BLaER1 treated with 17β-estradiol and CSF1 and Interleukin-3, amounts not matched to agents 10 nM and 100 nM (cell line): ENCODE measurements at regions not wholly inside any gene's neighbourhood (a gene's known extent, or its start where the extent isn't known, plus 50 kb on each side); places are given as distances from the start of the nearest gene placed in this dataset.

ENCODE experiments used
- H3K27ac ChIP-seq, 11 experiments: shearing (Covaris generic); formaldehyde crosslinking; 2 replicates each; pipeline ENCODE4 v1.8.1; 2022
- H3K27me3 ChIP-seq, 11 experiments: shearing (Covaris generic); formaldehyde crosslinking; 2 replicates each; pipeline ENCODE4 v1.8.1; 2022
- H3K36me3 ChIP-seq, 11 experiments: shearing (Covaris generic); formaldehyde crosslinking; 2 replicates each; pipeline ENCODE4 v1.8.1; 2022
- H3K4me1 ChIP-seq, 10 experiments: shearing (Covaris generic); formaldehyde crosslinking; 2 replicates each; pipeline ENCODE4 v1.8.1; 2022
- H3K4me2 ChIP-seq, 11 experiments: shearing (Covaris generic); formaldehyde crosslinking; 2 replicates each; pipeline ENCODE4 v1.8.1; 2022
- H3K4me3 ChIP-seq, 10 experiments: shearing (Covaris generic); formaldehyde crosslinking; 2 replicates each; pipeline ENCODE4 v1.8.1; 2022
- H3K9ac ChIP-seq, 11 experiments: shearing (Covaris generic); formaldehyde crosslinking; 2 replicates each; pipeline ENCODE4 v1.8.1; 2022
- H3K9me3 ChIP-seq, 11 experiments: shearing (Covaris generic); formaldehyde crosslinking; replicated peaks in 1 of 11; 2 replicates each; pipeline ENCODE4 v1.8.1; 2022
- H4K20me1 ChIP-seq, 11 experiments: shearing (Covaris generic); formaldehyde crosslinking; 2 replicates each; pipeline ENCODE4 v1.8.1; 2022
- Cebpa-rat ChIP-seq, 11 experiments: shearing (Covaris generic); IDR thresholded peaks; 2 replicates each; pipeline ENCODE4 v1.8.1; 2022

DNA sequence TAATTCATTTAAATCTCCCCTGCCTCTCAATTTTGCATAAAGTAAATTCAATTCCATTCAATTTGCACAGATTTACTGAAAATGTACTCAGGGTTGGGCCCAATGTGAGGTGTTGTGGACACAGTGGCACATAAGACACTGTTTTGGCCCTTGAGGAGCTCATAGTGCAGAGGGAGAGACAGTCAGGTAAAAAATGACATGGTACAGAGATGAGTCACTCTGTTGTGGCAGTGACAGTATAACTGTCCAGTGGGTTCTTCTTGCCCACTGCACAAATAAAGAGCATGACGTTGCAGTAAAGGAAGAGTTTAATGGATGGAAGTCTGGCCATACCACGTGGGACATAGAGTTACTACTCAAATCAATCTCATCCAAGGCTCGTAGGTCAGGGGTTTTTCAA is 400.3 kb upstream of the TRIB2 start:
- no peak for TF ChIP-seq Cebpa-rat (IDR thresholded peaks at IDR 0.05)
- Histone ChIP-seq H3K36me3 (no peaks in the 10 kb centered on the region), H3K9me3 (peaks cover 0 to 4% (median 0%) of the 10 kb centered on the region in 11 experiments; a peak in 1 of 22 replicates), H3K27ac (no peak overlapping the region), H3K27me3 (no peaks in the 10 kb centered on the region), H4K20me1 (no peaks in the 10 kb centered on the region), H3K4me1 (peaks cover 5 to 27% (median 19%) of the 10 kb centered on the region in 10 experiments; a peak in 18 of 20 replicates), H3K4me2 (no peak overlapping the region), H3K9ac (no peak overlapping the region), H3K4me3 (no peak overlapping the region)

DNA sequence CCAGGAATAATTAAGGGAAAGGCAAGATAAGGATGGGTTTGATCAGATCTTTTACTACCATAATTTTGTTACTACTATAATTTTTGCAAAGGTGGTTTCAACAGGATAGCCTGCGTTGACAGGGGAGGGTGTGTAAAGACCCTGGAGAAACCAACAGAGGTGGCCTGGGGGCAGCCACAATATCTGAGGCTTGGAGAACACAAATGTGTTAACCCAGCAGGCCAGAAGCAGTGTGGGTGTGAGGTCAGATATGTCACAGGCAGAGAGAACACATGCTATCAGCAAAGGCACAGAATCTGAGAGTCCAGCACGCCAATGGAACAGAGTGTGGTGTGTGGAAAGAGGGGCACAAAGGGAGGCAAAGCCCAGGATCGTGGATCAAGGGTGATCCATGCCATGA is 399.4 kb upstream of the TRIB2 start:
- TF ChIP-seq Cebpa-rat (IDR thresholded peaks at IDR 0.05): no peak
- Histone ChIP-seq H3K27ac (no peak overlapping the region), H3K27me3 (no peaks in the 10 kb centered on the region)

DNA sequence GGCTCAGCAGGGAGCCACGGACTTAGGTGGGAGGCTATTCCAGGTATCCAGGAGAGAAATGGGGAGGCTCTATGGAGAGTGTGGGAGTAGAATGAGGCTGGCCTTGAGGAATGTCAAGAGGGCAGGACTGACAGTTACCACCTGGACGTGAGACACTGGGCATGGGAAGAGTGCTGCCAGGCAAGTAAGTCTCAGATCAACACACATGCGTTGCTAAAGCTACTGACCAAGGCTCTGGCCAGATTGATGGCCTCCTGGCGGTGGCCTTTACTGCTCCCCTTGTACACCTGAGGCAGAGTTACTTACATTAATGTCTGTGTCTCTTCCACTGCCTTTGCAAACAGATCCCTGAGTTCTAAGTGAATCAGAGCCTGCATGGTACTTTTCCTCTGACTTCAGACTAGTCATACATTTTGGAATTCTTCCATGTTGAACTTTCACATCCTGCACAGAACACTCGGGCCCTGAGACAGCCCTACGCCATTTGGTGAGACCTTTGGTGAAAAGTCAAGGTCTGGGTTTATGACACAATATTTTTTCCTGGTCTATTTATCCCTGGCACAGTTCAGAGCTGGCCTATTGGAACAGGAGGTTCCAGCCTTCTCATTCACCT is 398.8 kb upstream of the TRIB2 start:
- H3K9ac ChIP-seq: no peak overlapping the region
- H4K20me1 ChIP-seq: no peaks in the 10 kb centered on the region
- H3K4me2 ChIP-seq: no peak overlapping the region
- no peaks in the 10 kb centered on the region for H3K36me3 ChIP-seq
- peaks cover 5 to 27% (median 19%) of the 10 kb centered on the region in 10 experiments; a peak in 18 of 20 replicates for H3K4me1 ChIP-seq
- H3K27ac ChIP-seq: no peak overlapping the region
- no peak overlapping the region for H3K4me3 ChIP-seq
- H3K9me3 ChIP-seq: peaks cover 0 to 8% (median 0%) of the 10 kb centered on the region in 11 experiments; a peak in 2 of 22 replicates
- no peaks in the 10 kb centered on the region for H3K27me3 ChIP-seq
- no peak for TF ChIP-seq Cebpa-rat (IDR thresholded peaks at IDR 0.05)

More for the DNA sequence above, 399.4 kb upstream of the TRIB2 start:
- Histone ChIP-seq H3K4me3 (no peak overlapping the region), H3K9ac (no peak overlapping the region), H3K4me2 (no peak overlapping the region), H3K4me1 (peaks cover 5 to 27% (median 19%) of the 10 kb centered on the region in 10 experiments; a peak in 18 of 20 replicates), H3K9me3 (peaks cover 0 to 4% (median 0%) of the 10 kb centered on the region in 11 experiments; a peak in 2 of 22 replicates), H3K36me3 (no peaks in the 10 kb centered on the region), H4K20me1 (no peaks in the 10 kb centered on the region)

DNA sequence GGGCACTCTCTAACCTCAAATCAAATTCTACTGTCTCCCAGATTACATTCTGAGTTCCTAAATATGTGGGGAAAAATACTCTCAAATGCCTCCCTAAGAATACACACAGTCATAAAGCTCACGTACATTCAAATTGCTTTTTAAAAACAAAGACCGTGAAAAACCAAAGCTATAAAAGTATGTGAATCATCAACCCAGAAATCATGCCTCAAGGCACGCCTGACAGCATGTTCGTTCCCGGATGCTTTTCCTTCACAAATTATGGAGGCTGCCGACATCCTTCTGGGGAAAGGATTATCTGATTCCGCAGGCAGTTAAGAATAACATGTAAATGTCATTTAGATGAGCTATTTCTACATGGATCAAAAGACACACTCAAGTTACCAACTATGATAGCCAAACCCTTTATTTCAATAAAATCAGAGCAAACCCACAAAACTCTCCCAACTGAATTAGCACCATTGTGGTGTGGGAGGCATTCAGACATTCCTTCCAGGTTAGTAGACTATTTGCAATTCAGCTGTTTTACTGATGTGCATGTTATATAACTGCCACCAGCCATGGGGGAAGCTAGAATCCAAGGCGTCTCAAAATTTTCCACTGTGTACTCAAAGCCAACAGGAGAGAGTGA is 398.2 kb upstream of the TRIB2 start:
- H3K27ac ChIP-seq: no peak overlapping the region
- H3K27me3 ChIP-seq: no peaks in the 10 kb centered on the region
- no peak overlapping the region for H3K4me2 ChIP-seq
- H3K9me3 ChIP-seq: peaks cover 0 to 8% (median 0%) of the 10 kb centered on the region in 11 experiments; a peak in 4 of 22 replicates
- no peaks in the 10 kb centered on the region for H3K36me3 ChIP-seq
- H3K9ac ChIP-seq: no peak overlapping the region
- peaks cover 5 to 22% (median 16%) of the 10 kb centered on the region in 10 experiments; a peak in 18 of 20 replicates for H3K4me1 ChIP-seq
- no peaks in the 10 kb centered on the region for H4K20me1 ChIP-seq
- TF ChIP-seq Cebpa-rat (IDR thresholded peaks at IDR 0.05): no peak
- no peak overlapping the region for H3K4me3 ChIP-seq

DNA sequence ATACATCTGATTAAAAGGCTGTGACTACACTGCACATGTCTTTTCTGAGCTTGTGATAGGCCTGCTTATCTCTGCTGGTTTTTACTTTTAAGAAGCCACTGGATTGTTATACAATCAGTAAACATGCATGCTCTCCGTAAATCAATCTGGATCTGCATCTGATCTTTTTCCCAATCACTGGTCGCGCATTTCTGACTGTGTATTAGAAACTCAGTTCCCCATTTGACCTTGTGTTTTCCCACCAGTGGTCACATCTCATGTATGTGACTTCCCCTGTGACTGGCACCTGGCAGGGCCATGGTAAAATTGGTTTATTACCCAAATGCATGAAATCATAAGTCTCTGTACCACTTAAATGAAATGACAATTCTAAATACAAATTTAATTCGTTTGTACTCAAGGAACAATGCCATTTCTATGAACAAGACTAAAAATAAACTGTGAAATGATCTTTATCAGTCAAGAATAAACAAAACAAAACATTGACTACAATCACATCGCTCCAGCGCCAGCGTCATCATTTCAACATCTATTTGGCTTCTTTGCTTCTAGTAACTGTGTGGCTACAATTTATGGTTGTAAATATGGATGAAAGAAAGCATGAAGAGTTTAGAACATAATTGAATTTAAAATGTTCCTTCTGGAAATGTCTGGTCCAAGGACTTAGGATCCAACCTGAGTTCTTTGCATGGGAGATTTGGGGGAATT is 396.6 kb upstream of the TRIB2 start:
- H3K9ac ChIP-seq: no peak overlapping the region
- no peaks in the 10 kb centered on the region for H3K27me3 ChIP-seq
- H3K27ac ChIP-seq: no peak overlapping the region
- peaks cover 0 to 8% (median 4%) of the 10 kb centered on the region in 10 experiments; a peak in 6 of 20 replicates for H3K4me1 ChIP-seq
- peaks cover 0 to 12% (median 4%) of the 10 kb centered on the region in 11 experiments; a peak in 8 of 22 replicates for H3K9me3 ChIP-seq
- no peak overlapping the region for H3K4me3 ChIP-seq
- H4K20me1 ChIP-seq: no peaks in the 10 kb centered on the region
- H3K36me3 ChIP-seq: no peaks in the 10 kb centered on the region
- no peak for TF ChIP-seq Cebpa-rat (IDR thresholded peaks at IDR 0.05)
- H3K4me2 ChIP-seq: peak overlapping the region in 3 of 11 experiments; percentile 14 to 27 (median 15); a peak in 2 of 22 replicates

DNA sequence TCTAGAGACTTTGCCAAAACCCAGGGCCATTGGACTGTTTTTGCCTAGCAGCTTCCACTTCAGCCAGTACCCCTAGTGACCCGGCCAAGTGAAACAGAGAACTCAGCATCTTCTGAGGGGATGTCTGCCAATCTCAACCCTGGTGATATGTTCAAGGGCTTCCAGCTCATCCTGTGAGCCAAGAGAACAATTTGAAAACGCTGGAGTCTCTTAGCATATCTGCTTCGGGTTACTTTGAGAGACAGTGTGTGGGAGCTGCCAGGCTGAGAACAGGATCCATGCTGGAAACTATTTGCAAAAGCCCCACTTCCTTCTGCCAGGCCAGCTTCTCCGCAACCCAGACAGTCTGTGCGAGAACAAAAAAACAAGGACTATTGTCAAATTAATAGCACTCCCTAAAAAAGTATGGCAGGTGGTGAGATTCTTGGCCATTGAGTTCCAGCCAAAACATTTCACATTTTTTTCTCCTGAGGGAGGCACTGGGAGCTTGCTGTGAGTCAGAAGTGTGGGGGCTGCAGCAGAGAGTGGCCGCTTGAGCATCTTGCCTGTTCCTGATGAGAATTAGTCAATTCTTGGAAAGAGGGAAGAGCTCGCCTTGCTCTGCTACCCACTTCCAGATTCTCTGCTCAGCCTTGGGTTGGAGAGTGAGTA is 395.6 kb upstream of the TRIB2 start:
- TF ChIP-seq Cebpa-rat (IDR thresholded peaks at IDR 0.05): no peak
- Histone ChIP-seq H3K9ac (no peak overlapping the region), H4K20me1 (no peaks in the 10 kb centered on the region), H3K27ac (no peak overlapping the region), H3K27me3 (no peaks in the 10 kb centered on the region), H3K9me3 (peaks cover 0 to 15% (median 4%) of the 10 kb centered on the region in 11 experiments; a peak in 11 of 22 replicates), H3K4me1 (peaks cover 0 to 12% (median 6%) of the 10 kb centered on the region in 10 experiments; a peak in 12 of 20 replicates), H3K36me3 (no peaks in the 10 kb centered on the region), H3K4me2 (no peak overlapping the region), H3K4me3 (no peak overlapping the region)

DNA sequence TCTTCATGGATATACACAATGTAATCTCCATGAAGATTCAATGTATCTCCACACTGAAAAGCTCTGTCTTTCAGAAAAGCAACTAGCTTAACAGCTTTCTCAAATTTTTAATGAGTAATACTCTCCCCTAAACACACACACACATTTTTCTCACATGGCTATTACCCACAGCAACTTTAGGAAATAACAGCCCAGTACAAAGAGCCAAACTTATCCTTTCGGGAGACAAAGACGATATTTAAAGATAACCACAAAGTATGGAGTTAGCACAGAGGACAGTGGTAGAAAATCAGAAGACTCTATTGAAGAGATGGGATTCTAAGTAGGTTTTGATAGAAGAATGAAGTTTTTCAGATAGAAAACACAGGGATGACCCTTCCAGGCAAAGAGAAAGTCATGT is 394.9 kb upstream of the TRIB2 start:
- no peaks in the 10 kb centered on the region for H4K20me1 ChIP-seq
- H3K27ac ChIP-seq: no peak overlapping the region
- no peaks in the 10 kb centered on the region for H3K36me3 ChIP-seq
- H3K4me3 ChIP-seq: no peak overlapping the region
- H3K9me3 ChIP-seq: peaks cover 0 to 23% (median 12%) of the 10 kb centered on the region in 11 experiments; a peak in 19 of 22 replicates
- no peaks in the 10 kb centered on the region for H3K27me3 ChIP-seq
- peaks cover 0 to 13% (median 6%) of the 10 kb centered on the region in 10 experiments; a peak in 12 of 20 replicates for H3K4me1 ChIP-seq
- no peak for TF ChIP-seq Cebpa-rat (IDR thresholded peaks at IDR 0.05)
- no peak overlapping the region for H3K4me2 ChIP-seq
- H3K9ac ChIP-seq: no peak overlapping the region

DNA sequence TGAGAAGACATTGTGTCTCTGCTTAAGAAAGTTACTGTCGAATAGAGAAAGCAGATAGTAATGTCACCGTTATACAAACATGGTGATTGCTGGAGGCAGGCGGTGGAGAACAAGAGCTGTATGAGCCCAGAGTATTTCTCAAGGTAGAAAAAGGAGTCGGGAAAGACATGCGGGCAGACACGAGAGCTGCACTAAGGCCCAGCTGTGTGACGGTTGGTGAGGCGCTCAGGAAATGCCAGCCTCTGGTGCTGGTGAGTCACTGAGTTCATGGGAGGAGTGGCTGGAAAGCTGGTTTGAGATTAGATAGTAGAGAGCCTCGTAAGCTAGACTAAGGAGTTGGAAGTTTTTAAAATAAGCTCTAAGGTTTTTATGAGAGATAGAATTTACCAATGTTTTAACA is 390.9 kb upstream of the TRIB2 start:
- Histone ChIP-seq H3K27me3 (no peaks in the 10 kb centered on the region), H4K20me1 (no peaks in the 10 kb centered on the region), H3K27ac (no peak overlapping the region), H3K4me3 (no peak overlapping the region), H3K4me1 (peaks cover 0 to 7% (median 0%) of the 10 kb centered on the region in 10 experiments; a peak in 6 of 20 replicates), H3K36me3 (no peaks in the 10 kb centered on the region), H3K9me3 (peaks cover 3 to 45% (median 25%) of the 10 kb centered on the region in 11 experiments; a peak in 20 of 22 replicates), H3K4me2 (peak overlapping the region in 1 of 11 experiments; percentile 7; a peak in 3 of 22 replicates), H3K9ac (no peak overlapping the region)
- TF ChIP-seq Cebpa-rat (IDR thresholded peaks at IDR 0.05): no peak
